CD4-positive, alpha-beta T cell treated with Interferon alpha-2 for 1 hour (primary cell): ENCODE measurements at regions not wholly inside any gene's neighbourhood (a gene's known extent, or its start where the extent isn't known, plus 50 kb on each side); places are given as distances from the start of the nearest gene placed in this dataset.
"Not testable (repeated sequence)": the region's sequence is repeated elsewhere in the genome, so short reads cannot be mapped to it uniquely, and the experiment has no call there.

Experiments used
- DNase-seq, 2 donors: peaks; one replicate each; pipeline ENCODE4 v3.0.0-alpha.2; 2020 to 2022

DNA sequence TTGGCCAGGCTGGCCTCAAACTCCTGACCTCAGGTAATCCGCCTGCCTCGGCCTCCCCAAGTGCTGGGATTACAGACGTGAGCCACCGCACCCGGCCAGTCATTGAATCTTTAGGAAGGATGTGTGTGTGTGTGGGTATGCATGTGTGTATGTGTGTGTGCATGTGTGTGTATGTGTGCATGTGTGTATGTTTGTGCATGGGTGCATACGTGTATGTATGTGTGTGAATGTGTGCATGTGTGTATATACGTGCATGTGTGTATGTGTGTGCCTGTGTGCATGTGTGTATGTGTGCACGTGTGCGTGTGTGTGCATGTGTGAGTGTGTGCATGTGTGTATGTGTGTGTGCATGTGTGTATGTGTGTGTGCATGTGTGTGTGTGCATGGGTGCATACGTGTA lies 120.1 kb upstream of the SHH start:
- not testable (repeated sequence) for DNase-seq

DNA sequence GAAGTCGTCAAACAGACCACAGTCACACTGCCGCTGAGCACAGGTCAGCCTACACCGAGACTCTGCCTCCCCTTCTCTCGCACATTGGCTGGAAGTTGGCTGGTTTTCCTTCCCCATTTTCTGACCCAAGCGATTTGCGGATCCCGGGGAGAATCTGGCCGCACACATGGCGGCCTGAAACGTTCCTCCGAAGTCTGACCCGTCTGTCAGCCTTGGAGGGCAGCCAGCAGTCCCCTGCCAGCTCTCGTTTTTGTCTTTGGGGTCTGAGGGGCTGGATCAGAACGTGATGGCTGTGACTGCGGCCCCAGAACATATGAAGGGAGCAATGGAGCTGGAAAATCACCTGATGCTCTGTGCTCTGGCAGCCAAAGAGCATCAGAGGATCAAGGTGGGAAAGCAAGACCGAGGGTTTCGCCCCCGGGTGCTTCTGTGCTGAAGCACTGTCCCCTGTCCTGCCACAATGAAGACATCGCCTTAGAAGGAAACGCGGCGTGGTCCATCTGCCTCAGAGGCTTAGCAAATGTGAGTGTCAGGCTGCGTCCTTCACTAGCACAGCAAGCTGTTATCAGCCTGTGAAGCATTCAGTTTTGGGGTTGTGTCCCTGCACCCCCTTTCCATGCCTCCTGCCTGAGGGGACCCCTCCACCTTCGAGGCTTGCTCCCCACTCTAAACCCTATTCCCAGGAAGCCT lies 119.3 kb upstream of the SHH start:
- DNase-seq = no peak

DNA sequence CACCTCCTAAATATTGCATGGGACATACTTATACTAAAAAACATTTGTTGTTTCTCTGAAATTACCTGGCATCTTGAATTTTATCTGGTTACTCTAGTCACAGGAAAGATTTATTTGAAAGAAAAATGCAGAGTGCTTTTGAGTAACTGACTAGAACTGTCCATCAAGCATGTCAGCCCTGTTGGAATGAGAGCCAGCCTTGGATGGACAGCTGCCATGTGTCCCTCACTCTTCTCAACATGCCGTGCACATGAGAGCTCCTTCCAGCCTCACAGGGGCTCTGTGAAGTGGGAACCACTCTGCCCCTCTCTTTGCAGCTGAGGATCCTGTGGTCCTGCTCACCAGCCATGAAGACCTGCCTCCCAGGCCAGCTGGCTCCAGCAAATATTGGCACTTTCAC lies 118.3 kb upstream of the SHH start:
- DNase-seq = no peak

DNA sequence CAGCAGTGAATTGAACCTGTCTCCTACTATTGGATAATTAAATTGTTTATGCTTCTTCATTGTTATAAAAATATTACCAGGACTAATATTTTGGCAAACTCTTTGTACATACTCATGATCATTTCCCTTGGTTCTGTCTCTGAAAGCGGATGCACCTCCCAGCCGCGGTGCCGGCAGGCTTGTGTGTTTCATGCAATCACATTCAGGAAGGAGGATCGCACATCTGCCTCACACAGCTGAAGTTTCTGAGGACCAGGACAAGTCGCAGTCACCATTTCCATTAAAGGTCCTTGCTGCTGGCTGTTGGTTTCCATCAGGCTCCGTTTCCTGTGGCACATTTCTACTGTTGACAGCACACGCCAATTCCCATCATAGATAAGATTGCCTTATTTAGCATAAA lies 117.8 kb upstream of the SHH start:
- no peak for DNase-seq

DNA sequence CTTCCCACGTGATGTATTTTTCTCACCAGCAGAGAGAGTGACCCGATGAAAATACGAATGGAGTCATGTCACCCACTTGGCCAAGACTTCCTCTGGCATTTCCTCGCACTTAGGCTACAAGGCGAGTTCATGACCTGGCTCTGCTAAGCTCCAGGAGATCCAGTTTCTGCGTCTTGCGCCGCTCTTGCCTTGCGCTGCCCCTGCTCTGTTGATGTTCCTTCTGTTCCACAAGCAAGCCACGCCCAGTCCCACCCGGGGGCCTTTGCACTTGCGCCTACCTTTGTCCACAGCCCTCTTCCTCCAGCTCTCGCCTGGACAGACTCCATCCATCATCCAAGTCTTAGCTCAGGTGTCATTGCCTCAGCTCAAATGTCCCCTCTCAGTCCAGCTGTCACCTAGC lies 116.3 kb upstream of the SHH start:
- DNase-seq = no peak

DNA sequence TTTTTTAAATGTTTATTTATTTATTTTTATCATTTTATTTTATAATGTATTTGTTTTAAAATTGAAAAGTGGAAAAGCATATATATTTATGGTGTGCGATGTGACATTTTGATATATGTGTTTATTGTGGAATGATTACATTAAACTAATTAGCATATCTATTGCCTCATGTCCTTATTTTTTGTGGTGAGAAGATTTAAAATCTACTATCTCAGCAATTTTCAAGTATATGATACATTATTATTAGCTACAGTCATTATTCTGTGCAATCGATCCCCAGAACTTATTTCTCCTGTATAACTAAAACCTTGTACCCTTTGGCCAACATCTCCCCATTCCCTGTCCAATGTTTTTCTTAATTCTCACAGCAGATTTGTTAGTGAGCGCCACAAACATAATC lies 115.6 kb upstream of the SHH start:
- no peak for DNase-seq

DNA sequence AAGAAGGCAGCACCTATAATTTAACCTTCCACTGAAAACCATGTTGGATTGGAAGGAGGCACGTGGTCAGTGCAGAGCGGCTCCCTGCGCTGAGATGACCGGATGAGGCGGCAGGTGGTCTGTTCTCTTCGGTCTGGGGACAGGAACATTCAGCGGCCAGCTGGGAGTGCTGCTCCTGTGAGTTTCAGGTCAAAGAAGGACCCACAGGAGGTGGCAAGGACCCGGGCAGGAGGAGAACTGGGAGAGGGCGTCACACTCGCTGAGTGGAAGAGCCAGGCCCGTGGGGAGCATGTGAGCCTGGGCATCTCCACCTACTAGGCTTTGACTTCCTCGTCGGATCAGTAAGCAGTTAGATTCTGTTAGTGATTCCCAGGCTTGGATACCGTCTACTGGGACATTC lies 113.4 kb upstream of the SHH start:
- no peak for DNase-seq

DNA sequence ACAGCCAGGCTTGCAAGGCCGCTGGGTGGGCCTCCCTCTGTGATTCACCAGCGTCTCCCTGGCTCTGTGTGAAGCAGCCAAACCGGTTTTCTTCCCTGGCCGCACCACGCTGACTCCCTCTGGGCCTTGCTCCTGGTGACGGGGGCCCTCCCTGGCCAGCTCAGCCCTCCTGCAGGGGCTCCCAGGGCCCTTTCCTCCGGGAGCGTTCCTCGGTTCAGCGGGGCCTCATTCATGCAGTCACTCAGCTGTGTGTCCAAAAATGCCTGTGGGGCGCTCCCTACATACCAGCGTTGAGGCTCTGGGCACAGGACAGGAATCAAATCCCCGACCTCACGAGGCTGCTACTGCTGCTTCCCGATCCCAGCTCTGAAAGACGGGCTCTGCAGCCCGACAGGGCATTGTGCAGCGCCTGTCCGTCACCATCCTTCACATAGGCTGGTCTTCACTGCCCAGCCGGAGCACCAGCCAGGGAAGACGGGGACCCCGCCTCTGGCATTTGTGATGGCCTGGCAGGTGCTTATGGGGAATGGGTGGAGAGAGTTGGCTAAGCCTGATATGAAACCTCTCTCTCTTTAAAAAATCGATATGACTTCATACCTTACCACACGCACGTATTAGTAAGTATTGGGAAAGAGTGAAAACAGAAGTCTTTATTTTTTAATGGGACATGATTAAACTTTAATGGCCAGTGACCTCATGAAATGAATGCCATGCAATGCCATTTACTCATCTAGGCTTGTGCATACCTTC lies 110.0 kb upstream of the SHH start:
- DNase-seq = no peak

DNA sequence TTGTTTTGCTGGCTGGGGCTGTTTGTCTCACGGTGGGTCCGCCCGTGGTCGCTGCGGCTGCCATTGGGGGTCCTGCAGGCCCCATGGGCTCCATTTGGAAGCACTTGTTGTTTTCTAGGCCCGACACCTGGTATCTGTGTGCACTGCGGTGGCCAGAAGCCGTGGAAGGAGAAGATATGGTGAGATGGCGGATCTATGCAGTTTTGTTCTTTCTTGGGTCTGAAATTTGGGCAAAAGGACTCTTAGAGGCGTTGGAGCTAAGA lies 109.5 kb upstream of the SHH start:
- DNase-seq = no peak

DNA sequence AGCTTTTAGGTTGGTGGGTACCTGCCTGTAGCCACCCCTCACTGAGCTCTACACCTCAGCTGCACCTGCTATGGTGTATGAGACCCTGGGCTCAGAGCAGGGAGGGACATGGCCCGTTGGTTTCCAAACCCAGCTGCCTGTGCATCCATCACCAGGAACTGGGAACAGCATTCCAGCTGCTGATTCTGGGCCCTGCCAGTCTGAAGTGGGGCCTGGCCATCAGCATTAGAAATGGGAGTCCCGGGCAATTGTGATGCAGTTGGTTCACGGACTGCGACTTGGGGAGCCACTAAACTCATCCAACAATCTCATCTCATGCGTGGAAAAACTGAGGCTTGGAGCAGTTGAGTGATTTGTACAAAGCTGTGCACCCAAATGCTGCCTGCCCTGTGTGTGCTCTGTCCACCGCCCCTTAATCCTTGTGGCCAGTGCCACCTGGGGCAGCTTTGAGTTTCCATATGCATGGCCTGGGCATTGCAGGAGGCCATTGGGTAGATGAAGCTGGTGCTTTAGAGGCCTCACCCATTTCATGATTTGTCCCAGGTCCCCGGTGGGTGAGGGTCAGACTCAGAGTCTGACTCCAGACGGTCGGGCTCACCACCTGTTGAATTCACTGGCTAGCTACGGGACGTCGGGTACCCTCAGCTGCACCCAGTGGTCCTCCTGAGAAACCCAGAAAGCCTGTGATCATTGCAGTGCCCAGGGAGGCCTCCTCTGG lies 109.0 kb upstream of the SHH start:
- DNase-seq = no peak

DNA sequence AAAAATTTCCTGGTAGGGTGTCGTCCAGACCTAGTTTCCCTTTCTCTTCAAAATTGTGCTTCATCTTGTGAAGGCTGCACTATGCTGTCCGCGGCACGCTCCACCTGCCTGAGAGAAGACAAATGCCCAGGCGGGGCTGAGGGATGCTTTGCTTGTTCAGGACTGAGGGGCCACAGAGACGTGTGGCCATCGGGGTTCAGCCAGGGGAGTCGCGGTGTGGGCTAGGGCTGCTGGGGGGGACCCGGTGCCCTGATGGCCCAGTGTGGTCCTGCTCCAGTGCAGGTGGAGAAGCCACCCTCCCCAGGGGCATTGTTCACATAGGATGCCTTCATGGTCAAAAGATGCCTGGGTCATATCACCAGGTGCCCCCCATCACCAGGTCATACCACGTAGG lies 107.8 kb upstream of the SHH start:
- DNase-seq = no peak

DNA sequence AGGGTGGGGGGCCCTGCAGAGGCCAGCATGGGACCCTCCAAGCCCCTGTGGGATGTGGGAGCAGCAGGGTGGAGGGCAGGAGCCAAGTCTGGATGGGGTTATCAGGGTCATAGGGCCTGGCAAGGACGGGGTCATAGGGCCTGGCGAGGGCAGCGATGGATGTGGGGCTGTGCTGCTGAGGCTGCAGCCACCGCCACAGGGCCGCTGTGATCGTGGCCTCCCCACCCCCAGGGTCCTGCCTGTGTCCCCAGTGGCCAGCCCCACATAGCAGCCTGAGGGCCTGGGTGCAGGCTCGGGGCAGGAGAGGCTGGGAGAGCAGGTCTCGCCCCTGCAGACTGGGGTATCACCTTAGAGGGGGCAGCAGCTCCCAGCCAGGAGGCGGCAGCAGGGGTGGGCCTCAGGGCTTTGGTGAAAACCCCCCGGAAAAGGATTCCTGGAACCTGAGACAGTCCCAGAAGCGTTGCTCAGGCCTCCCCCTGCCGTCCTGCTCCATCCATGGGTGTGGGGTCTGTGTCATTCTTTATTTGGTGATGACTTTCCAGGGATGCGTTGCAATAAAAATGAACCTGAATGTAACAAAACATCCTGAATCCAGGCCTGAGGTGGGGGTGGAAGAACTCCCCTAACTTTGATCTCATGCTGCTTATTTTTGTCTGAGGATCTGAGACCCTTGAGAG lies 107.3 kb upstream of the SHH start:
- DNase-seq = no peak

DNA sequence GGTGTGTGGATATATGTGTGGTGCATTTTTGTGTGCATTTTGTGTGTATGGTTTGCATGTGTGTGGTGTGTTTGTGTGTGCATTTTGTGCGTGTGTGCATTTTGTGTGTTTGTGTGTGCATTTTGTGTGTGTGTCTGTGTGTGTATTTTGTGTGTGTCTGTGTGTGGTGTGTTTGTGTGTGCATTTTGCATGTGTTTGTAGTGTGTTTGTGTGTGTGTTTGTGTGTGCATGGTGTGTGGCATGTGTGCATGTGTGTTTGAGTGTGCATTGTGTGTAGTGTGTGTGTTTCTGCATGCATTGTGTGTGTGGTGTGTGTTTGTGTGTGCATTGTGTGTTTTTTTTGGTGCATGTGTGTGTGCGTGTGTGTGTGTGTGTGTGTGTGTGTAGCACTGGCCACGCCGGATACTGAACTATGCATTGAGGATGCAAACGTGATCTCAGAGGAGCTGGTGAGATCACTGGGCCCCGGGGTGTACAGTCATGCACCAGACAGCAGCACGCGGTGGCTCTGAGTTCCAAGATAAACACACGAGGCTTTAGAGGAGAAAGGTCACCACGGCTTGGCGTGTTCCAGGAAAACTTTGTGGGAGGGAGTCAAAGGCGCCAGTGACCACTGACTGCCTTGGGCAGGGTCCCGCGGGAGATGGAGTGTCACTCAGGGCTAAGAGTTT lies 106.6 kb upstream of the SHH start:
- DNase-seq = no peak

DNA sequence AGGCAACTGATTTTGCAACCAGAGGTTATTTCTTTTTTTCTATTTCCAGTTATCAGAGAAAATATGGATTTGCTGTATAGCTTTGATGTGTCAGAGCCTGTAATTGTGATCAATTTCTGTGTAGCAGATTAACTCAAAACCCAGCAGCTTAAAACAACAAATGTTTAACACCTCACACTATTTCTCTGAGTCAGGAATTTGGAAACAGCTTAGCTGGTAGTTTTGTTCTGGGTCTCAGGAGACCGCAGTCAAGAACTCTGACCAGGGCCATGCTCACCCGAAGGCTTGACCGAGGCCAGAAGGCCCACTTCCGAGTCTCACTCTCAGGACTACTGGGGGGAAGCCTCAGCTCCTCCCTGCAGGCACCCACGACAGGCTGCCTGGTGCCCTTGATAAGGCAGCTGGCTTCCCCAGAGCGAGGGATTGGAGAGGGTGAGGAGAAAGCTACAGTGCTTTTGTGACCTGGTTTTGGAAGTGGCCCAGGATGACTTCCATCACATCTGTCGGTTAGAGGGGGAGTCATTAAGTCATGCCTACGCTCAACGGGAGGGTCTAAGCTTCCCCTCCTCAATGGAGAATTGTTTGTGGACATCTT lies 105.7 kb upstream of the SHH start:
- no peak for DNase-seq

DNA sequence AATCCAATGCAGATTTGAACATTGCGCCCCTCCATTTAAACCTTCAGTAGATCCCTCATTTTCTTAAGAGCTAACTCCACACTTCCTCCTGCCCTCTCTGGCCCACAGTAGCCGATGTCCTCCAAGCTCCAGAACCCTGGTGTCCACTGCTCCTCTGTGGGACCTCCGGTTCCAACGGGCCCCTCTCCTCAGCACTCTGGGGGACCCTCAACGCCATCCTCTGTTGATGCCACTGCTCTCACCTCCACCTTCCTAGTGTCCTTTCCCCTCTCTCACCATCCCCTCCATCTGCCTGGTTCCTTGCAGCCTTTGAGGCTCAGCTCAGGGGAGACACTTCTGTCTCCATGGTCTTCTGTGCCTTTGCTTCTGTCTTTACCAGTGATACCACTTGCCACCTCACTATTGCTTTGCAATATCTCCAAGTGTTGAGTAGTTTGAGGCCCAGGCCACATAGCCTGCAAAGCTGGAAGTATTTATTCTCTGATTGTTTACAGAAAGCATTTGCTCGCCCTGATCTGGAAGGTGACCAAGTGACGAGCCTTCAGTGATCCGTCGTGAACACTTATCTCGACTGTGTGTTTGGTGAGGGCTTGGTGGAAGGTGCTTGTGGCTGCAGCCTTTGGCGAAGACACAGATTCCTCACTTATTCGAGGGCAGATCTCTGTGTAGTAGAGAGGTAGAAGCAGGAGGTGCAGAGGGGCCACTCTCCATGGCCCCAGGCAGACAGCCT lies 104.8 kb upstream of the SHH start:
- no peak for DNase-seq

DNA sequence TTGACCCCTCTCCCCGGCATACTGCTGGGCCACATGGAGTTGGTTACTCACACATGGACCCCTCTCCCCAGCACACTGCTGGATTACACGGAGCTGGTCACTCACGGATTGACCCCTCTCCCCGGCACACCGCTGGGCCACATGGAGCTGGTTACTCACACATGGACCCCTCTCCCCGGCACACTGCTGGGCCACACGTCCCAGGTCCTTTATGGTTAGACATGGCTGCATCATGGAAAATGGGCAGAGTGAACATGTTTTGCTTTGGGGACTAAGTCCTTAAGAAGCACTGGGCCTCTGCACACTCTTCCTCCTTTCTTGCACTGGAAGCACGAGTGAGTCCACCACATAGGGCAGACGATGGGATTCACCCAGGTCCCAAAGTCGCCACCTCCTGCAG lies 102.1 kb upstream of the SHH start:
- no peak for DNase-seq

DNA sequence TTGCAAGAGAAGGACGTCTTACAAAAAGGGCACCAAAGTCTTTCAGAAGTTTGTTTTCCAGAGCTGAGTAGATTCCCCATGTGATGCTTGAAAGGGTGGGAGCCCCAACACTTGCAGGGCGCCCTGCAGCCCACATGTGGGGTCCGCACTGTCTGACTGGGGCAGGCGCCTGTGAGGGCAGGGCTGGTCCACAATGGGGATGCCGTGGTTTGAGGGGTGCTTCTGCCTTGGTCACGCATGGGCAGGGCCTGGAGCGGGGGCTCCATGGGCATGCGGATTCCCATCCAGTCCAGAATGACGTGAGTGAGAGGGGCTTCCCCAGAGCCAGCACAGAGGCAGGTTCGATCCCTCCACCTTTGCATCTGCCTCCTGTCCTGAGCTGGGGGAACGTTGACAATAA lies 101.5 kb upstream of the SHH start:
- DNase-seq = no peak

DNA sequence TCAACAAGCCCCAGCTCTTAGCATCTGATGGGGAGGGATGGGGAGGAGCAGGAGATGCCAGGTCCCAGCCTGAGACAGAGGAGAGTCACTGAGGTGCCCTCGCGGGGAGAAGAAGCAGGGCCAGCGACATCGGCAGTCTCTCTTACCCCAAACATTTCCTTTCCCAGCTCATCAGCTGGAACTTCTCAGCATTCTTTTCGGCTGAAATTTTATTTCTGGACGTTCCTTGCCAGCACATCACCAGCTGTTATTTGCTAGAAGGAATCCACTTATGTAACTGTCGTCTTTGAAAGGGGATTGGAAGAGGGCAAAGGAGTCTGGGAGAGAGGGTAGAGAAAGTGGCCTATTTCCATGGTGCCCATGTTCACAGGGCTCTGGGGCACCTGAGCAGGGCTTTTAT lies 101.0 kb upstream of the SHH start:
- DNase-seq = no peak

DNA sequence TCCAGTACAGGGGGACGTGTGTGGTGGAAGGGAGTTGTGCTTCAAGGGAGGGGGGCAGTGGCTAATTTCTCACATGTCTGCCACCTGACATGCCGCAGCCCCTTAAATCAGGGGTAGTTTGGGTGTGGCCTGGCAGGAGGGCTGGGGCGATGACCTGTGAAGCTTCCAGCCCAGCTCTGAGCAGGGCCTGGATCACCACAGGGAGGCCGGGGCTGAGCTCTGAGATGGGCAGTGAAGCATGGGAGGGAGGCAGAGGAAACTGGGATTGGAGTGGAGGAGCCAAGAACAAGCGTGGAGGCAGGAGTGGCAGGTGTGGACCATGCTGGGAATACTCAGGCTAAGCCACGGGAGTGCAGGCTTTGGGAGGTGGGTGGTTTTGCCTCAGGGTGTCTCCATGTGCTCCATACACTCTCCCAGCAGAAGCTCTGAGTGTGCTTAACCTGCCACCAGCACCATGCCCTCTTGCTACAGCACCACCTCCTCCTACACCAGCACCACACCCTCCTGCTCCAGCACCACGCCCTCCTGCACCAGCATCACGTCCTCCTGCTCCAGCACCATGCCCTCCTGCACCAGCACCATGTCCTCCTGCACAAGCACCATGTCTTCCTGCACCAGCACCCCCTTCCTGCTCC lies 99.3 kb upstream of the SHH start:
- DNase-seq = no peak

DNA sequence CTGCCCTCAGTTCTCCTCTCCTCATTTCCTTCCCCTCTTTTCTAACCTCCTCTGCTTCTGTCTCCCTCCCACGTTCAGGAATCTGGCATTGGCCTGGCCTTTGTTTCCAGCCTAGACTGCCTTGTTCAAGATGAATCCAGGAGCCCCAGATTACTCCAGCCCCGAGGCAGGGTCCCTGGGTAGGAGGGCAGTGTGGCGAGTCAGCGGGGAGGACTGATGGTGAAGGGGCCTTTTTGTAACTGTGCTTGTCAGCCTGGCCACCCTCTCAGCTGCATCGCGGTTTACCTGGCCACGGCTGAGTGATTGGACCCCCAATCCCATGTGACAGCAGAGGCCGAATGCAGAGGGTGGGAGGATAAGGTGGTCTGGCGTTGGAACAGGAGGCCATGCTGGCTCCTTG lies 96.1 kb upstream of the SHH start:
- DNase-seq = no peak

DNA sequence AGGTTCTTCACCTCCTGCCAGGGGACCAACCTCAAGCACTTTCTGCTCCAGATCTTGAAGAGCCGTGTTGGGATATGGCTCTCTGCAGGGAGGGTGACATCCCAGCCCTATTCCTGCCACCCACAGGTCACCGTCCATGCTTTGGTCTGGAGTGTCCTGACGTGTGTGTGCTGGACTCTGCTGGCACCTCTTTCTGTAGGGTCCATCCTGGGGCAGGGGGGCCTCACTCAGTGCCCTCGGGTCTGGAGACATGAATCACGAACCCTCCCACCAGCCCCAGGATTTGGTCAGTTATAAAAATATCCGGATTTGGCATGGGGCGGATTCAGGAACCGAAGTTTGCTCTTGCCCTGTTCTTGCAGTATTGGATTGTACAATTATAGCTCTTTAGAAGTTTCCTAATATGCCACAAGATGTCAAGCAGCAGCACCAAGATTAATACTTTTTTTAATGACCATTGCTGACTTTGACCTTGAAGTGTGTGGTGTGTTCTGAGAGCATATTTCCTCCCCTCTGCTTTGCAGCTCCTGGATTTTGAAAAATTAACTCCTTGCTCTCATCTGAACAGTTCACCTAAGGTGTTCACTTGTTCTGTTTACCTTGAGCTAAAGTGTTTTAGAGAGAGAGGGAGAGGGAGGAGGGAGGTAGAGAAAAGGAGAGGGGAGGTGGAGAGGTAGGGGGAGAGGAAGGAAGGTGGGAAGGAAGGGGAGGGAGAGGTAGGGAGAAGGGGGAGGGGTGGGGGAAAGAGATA lies 95.4 kb upstream of the SHH start:
- no peak for DNase-seq
